KMS-11 (cell line): ENCODE measurements at regions not wholly inside any gene's neighbourhood (a gene's known extent, or its start where the extent isn't known, plus 50 kb on each side); places are given as distances from the start of the nearest gene placed in this dataset.

Experiments used
- H2AFZ ChIP-seq: fragments of 200-600 bp; sonication (generic); 2 replicates; pipeline ENCODE4 v1.6.1; 2016; ENCODE audit warnings: antibody characterized with exemption, mixed run types, low read depth
- H3K27ac ChIP-seq: fragments of 200-600 bp; sonication (generic); 2 replicates; pipeline ENCODE4 v1.6.1; 2016; ENCODE audit warnings: mild to moderate bottlenecking, mixed run types
- H3K27me3 ChIP-seq: fragments of 200-600 bp; sonication (generic); 2 replicates; pipeline ENCODE4 v1.6.1; 2017; ENCODE audit warnings: mild to moderate bottlenecking, low read depth, mixed run types, moderate library complexity; ENCODE audit not compliant: insufficient read depth
- H3K36me3 ChIP-seq: fragments of 200-600 bp; sonication (generic); 2 replicates; pipeline ENCODE4 v1.6.1; 2017; ENCODE audit warnings: mild to moderate bottlenecking, mixed run types; ENCODE audit not compliant: insufficient read depth
- H3K4me1 ChIP-seq: fragments of 200-600 bp; sonication (generic); 2 replicates; pipeline ENCODE4 v1.6.1; 2016; ENCODE audit warnings: mild to moderate bottlenecking, low read depth, mixed run types; ENCODE audit not compliant: poor library complexity, severe bottlenecking
- H3K4me2 ChIP-seq: fragments of 200-600 bp; sonication (generic); 2 replicates; pipeline ENCODE4 v1.7.0; 2016; ENCODE audit warnings: mild to moderate bottlenecking, mixed run types
- H3K4me3 ChIP-seq: fragments of 200-600 bp; sonication (generic); IDR thresholded peaks from 2 replicates; pipeline ENCODE4 v1.6.1; 2017; ENCODE audit warnings: low read depth, low read length, mixed read lengths; ENCODE audit not compliant: insufficient read depth
- H3K79me2 ChIP-seq: fragments of 200-600 bp; sonication (generic); 2 replicates; pipeline ENCODE4 v1.6.1; 2016; ENCODE audit warnings: low read depth, mixed run types; ENCODE audit not compliant: insufficient read depth
- H3K9ac ChIP-seq: fragments of 200-600 bp; sonication (generic); 2 replicates; pipeline ENCODE4 v1.6.1; 2016; ENCODE audit warnings: mild to moderate bottlenecking, mixed run types
- H4K20me1 ChIP-seq: fragments of 200-600 bp; sonication (generic); 2 replicates; pipeline ENCODE4 v1.6.1; 2016; ENCODE audit warnings: mild to moderate bottlenecking, mixed run types; ENCODE audit not compliant: insufficient read depth
- CTCF ChIP-seq: fragments of 200-600 bp; sonication (generic); conservative IDR thresholded peaks from 2 replicates; pipeline ENCODE4 v1.6.1; 2017; ENCODE audit warnings: low read depth, mild to moderate bottlenecking, antibody characterized with exemption, low read length, moderate library complexity, mixed read lengths

GRCh38 chr11:127804747-127805400 lies 782.5 kb downstream of the ETS1 start:
- H3K4me3 ChIP-seq, result no peak overlapping the region
- H3K9ac ChIP-seq, result no peak overlapping the region

GRCh38 chr11:127803755-127804154 lies 783.6 kb downstream of the ETS1 start:
- Histone ChIP-seq H3K4me3 (no peak overlapping the region), H4K20me1 (no peaks in the 10 kb centered on the region), H3K36me3 (no peaks in the 10 kb centered on the region), H3K27ac (no peak overlapping the region), H3K4me2 (no peak overlapping the region), H3K9ac (no peak overlapping the region), H3K27me3 (no peaks in the 10 kb centered on the region), H3K79me2 (no peaks in the 10 kb centered on the region), H3K4me1 (no peaks in the 10 kb centered on the region), H2AFZ (no peak overlapping the region)
- no peak for TF ChIP-seq CTCF

More at GRCh38 chr11:127804747-127805400, 782.5 kb downstream of the ETS1 start:
- Histone ChIP-seq H3K79me2 (no peaks in the 10 kb centered on the region), H3K4me1 (no peaks in the 10 kb centered on the region), H3K27ac (no peak overlapping the region), H3K36me3 (no peaks in the 10 kb centered on the region), H4K20me1 (no peaks in the 10 kb centered on the region), H2AFZ (no peak overlapping the region), H3K27me3 (no peaks in the 10 kb centered on the region), H3K4me2 (no peak overlapping the region)
- TF ChIP-seq CTCF, result no peak

- no peaks in the 10 kb centered on the region for H3K79me2 ChIP-seq
- H3K27me3 ChIP-seq, result no peaks in the 10 kb centered on the region
- no peak overlapping the region for H3K4me3 ChIP-seq
- no peak overlapping the region for H3K4me2 ChIP-seq
- H2AFZ ChIP-seq, result no peak overlapping the region
- H4K20me1 ChIP-seq, result no peaks in the 10 kb centered on the region
- no peak for TF ChIP-seq CTCF
- no peak overlapping the region for H3K9ac ChIP-seq
- no peaks in the 10 kb centered on the region for H3K4me1 ChIP-seq
- no peaks in the 10 kb centered on the region for H3K36me3 ChIP-seq
- no peak overlapping the region for H3K27ac ChIP-seq
Measured at GRCh38 chr11:127800989-127801688, 786.2 kb downstream of the ETS1 start.

- Histone ChIP-seq H3K27ac (no peak overlapping the region), H3K27me3 (no peaks in the 10 kb centered on the region), H3K4me3 (no peak overlapping the region), H3K79me2 (no peaks in the 10 kb centered on the region), H3K36me3 (no peaks in the 10 kb centered on the region), H3K4me1 (no peaks in the 10 kb centered on the region), H3K9ac (no peak overlapping the region), H4K20me1 (no peaks in the 10 kb centered on the region), H3K4me2 (no peak overlapping the region), H2AFZ (no peak overlapping the region)
- TF ChIP-seq CTCF, result no peak
Measured at GRCh38 chr11:127795326-127795725, 792.0 kb downstream of the ETS1 start.
